GM12892 (cell line): ENCODE measurements at regions not wholly inside any gene's neighbourhood (a gene's known extent, or its start where the extent isn't known, plus 50 kb on each side); places are given as distances from the start of the nearest gene placed in this dataset.

ENCODE experiments used
- POLR2A ChIP-seq: IDR thresholded peaks from 2 replicates; pipeline ENCODE4 v1.6.1; 2011; ENCODE audit warnings: low read depth, low read length, control low read depth
- POLR2AphosphoS5 ChIP-seq: IDR thresholded peaks from 2 replicates; pipeline ENCODE4 v1.6.1; 2011; ENCODE audit warnings: low read depth, low read length, control low read depth
- TAF1 ChIP-seq: IDR thresholded peaks from 2 replicates; pipeline ENCODE4 v1.6.1; 2011; ENCODE audit warnings: low read depth, mild to moderate bottlenecking, control low read depth, low read length, borderline replicate concordance

DNA sequence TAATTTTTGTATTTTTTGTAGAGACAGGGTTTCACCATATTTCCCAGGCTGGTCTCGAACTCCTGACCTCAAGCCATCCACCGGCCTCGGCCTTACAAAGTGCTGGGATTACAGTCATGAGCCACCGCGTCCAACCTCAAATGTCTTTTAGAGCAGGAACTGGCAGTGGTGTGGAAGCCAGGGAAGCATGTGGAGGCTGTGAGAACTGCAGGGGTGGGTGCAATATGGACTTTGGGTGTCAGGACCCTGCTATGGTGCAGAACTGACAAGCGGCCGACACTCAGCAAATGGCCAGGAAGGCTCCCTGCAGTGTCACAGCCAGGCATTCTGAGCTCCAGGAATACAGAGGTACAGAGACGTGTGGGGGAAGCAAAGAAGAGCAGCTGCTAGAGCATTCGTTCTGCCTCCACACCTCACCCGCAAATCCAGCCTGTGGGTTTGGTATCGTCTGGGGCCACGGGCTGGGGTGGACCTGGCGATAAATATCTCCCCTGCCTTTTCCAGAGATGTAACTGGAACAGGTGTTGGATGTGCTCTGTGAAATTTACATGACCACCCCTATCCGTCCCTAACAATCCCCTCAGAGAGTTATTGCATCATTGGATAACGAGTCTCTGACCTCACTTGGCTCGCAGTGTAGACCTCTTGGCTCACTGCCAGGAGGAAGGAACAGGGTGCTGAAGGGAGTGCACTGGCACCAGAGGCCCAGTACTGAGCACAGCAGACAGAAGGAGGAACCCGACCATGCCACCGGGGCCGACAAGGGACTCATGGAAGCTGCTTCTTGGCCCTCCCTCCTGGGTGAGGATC, 624.7 kb upstream of the B3GAT1 start:
- TF ChIP-seq POLR2AphosphoS5 (no peak), POLR2A (no peak), TAF1 (no peak)
